ENCODE measurements at regions not wholly inside any gene's neighbourhood (a gene's known extent, or its start where the extent isn't known, plus 50 kb on each side); places are given as distances from the start of the nearest gene placed in this dataset.

GRCh38 chr5:58201922-58202648, 257.8 kb downstream of the PLK2 start:
- H3K27ac ChIP-seq (ENCODE audit: low read depth, low read length) = no peak overlapping the region
- Mint-ChIP-seq H3K36me3 (no peaks in the 10 kb centered on the region), H3K27me3 (peaks cover 0 to 7% of the 10 kb centered on the region in 2 donors), H3K4me1 (no peaks in the 10 kb centered on the region), H3K27ac (no peak overlapping the region), H3K9me3 (peaks cover 0 to 2% (median 0%) of the 10 kb centered on the region in 8 donors), H3K4me3 (no peak overlapping the region)
- CTCF ChIA-PET (ENCODE audit: partially characterized antibody) = no interaction called here
- no peaks in the 10 kb centered on the region for H3K36me3 ChIP-seq (ENCODE audit: insufficient read depth, low read length)
- DNase-seq = no peak
- no peak overlapping the region for H3K4me3 ChIP-seq (ENCODE audit: low read length in 2 of 2)
- H3K4me1 ChIP-seq (ENCODE audit: insufficient read depth, low read length) = no peaks in the 10 kb centered on the region
- intact Hi-C loops (cut with micrococcal nuclease) = no loop called here
- POLR2A ChIA-PET (ENCODE audit: partially characterized antibody) = no interaction called here
- H3K27me3 ChIP-seq (ENCODE audit: insufficient read depth, low read length) = no peaks in the 10 kb centered on the region
- H3K9me3 ChIP-seq (ENCODE audit: control insufficient read depth in 1 of 2, low read length in 2 of 2) = no peaks in the 10 kb centered on the region

- CTCF ChIA-PET (ENCODE audit: partially characterized antibody) = no interaction called here
Observed at GRCh38 chr5:58200451-58200850, 259.4 kb downstream of the PLK2 start.

GRCh38 chr5:58199087-58199486, 260.8 kb downstream of the PLK2 start:
- no peak overlapping the region for H3K27ac Mint-ChIP-seq
- H3K4me1 Mint-ChIP-seq = no peaks in the 10 kb centered on the region
- no peak overlapping the region for H3K27ac ChIP-seq (ENCODE audit: low read depth, low read length)
- H3K9me3 Mint-ChIP-seq = peaks cover 0 to 2% (median 0%) of the 10 kb centered on the region in 8 donors
- no peak for DNase-seq
- intact Hi-C loops (cut with micrococcal nuclease) = no loop called here
- no peak overlapping the region for H3K4me3 Mint-ChIP-seq
- ChIA-PET POLR2A (ENCODE audit: partially characterized antibody) (no interaction called here), CTCF (ENCODE audit: partially characterized antibody) (no interaction called here)
- H3K4me1 ChIP-seq (ENCODE audit: insufficient read depth, low read length) = no peaks in the 10 kb centered on the region
- H3K27me3 Mint-ChIP-seq = peaks cover 0 to 5% of the 10 kb centered on the region in 2 donors
- H3K36me3 ChIP-seq (ENCODE audit: insufficient read depth, low read length) = no peaks in the 10 kb centered on the region
- H3K4me3 ChIP-seq (ENCODE audit: low read length in 2 of 2) = no peak overlapping the region
- H3K36me3 Mint-ChIP-seq = no peaks in the 10 kb centered on the region
- no peaks in the 10 kb centered on the region for H3K27me3 ChIP-seq (ENCODE audit: insufficient read depth, low read length)
- H3K9me3 ChIP-seq (ENCODE audit: control insufficient read depth in 1 of 2, low read length in 2 of 2) = no peaks in the 10 kb centered on the region

More at GRCh38 chr5:58200451-58200850, 259.4 kb downstream of the PLK2 start:
- Mint-ChIP-seq H3K27ac (no peak overlapping the region), H3K36me3 (no peaks in the 10 kb centered on the region), H3K4me3 (no peak overlapping the region), H3K27me3 (peaks cover 0 to 5% of the 10 kb centered on the region in 2 donors), H3K9me3 (peaks cover 0 to 2% (median 0%) of the 10 kb centered on the region in 8 donors), H3K4me1 (no peaks in the 10 kb centered on the region)
- Histone ChIP-seq H3K36me3 (ENCODE audit: insufficient read depth, low read length) (no peaks in the 10 kb centered on the region), H3K4me3 (ENCODE audit: low read length in 2 of 2) (no peak overlapping the region), H3K9me3 (ENCODE audit: control insufficient read depth in 1 of 2, low read length in 2 of 2) (no peaks in the 10 kb centered on the region), H3K27me3 (ENCODE audit: insufficient read depth, low read length) (no peaks in the 10 kb centered on the region), H3K4me1 (ENCODE audit: insufficient read depth, low read length) (no peaks in the 10 kb centered on the region), H3K27ac (ENCODE audit: low read depth, low read length) (no peak overlapping the region)
- DNase-seq = no peak
- POLR2A ChIA-PET (ENCODE audit: partially characterized antibody) = no interaction called here
- intact Hi-C loops (cut with micrococcal nuclease) = no loop called here

- Histone ChIP-seq H3K36me3 (ENCODE audit: insufficient read depth, low read length) (no peaks in the 10 kb centered on the region), H3K4me3 (ENCODE audit: low read length in 2 of 2) (no peak overlapping the region), H3K9me3 (ENCODE audit: control insufficient read depth in 1 of 2, low read length in 2 of 2) (no peaks in the 10 kb centered on the region), H3K27ac (ENCODE audit: low read depth, low read length) (no peak overlapping the region), H3K4me1 (ENCODE audit: insufficient read depth, low read length) (no peaks in the 10 kb centered on the region), H3K27me3 (ENCODE audit: insufficient read depth, low read length) (no peaks in the 10 kb centered on the region)
- intact Hi-C loops (cut with micrococcal nuclease) = no loop called here
- DNase-seq = no peak
- H3K36me3 Mint-ChIP-seq = no peaks in the 10 kb centered on the region
- peaks cover 0 to 5% of the 10 kb centered on the region in 2 donors for H3K27me3 Mint-ChIP-seq
- H3K9me3 Mint-ChIP-seq = peaks cover 0 to 2% (median 0%) of the 10 kb centered on the region in 8 donors
- ChIA-PET CTCF (ENCODE audit: partially characterized antibody) (no interaction called here), POLR2A (ENCODE audit: partially characterized antibody) (no interaction called here)
- no peaks in the 10 kb centered on the region for H3K4me1 Mint-ChIP-seq
- H3K27ac Mint-ChIP-seq = no peak overlapping the region
- no peak overlapping the region for H3K4me3 Mint-ChIP-seq
Observed at GRCh38 chr5:58198330-58198729, 261.6 kb downstream of the PLK2 start.

GRCh38 chr5:58197875-58198274, 262.0 kb downstream of the PLK2 start:
- H3K4me1 Mint-ChIP-seq = no peaks in the 10 kb centered on the region
- Histone ChIP-seq H3K4me3 (ENCODE audit: low read length in 2 of 2) (no peak overlapping the region), H3K27ac (ENCODE audit: low read depth, low read length) (no peak overlapping the region), H3K4me1 (ENCODE audit: insufficient read depth, low read length) (no peaks in the 10 kb centered on the region), H3K36me3 (ENCODE audit: insufficient read depth, low read length) (no peaks in the 10 kb centered on the region), H3K9me3 (ENCODE audit: control insufficient read depth in 1 of 2, low read length in 2 of 2) (no peaks in the 10 kb centered on the region), H3K27me3 (ENCODE audit: insufficient read depth, low read length) (no peaks in the 10 kb centered on the region)
- no peaks in the 10 kb centered on the region for H3K36me3 Mint-ChIP-seq
- H3K9me3 Mint-ChIP-seq = peaks cover 0 to 2% (median 0%) of the 10 kb centered on the region in 8 donors
- H3K27ac Mint-ChIP-seq = no peak overlapping the region
- DNase-seq = no peak
- peaks cover 0 to 5% of the 10 kb centered on the region in 2 donors for H3K27me3 Mint-ChIP-seq
- CTCF ChIA-PET (ENCODE audit: partially characterized antibody) = no interaction called here
- no peak overlapping the region for H3K4me3 Mint-ChIP-seq
- intact Hi-C loops (cut with micrococcal nuclease) = no loop called here
- POLR2A ChIA-PET (ENCODE audit: partially characterized antibody) = no interaction called here

- no peaks in the 10 kb centered on the region for H3K36me3 ChIP-seq (ENCODE audit: insufficient read depth, low read length)
- H3K4me1 ChIP-seq (ENCODE audit: insufficient read depth, low read length) = no peaks in the 10 kb centered on the region
- Mint-ChIP-seq H3K4me1 (no peaks in the 10 kb centered on the region), H3K4me3 (no peak overlapping the region), H3K9me3 (peaks cover 0 to 1% (median 0%) of the 10 kb centered on the region in 8 donors), H3K27ac (no peak overlapping the region), H3K36me3 (no peaks in the 10 kb centered on the region), H3K27me3 (peaks cover 0 to 7% of the 10 kb centered on the region in 2 donors)
- intact Hi-C loops (cut with micrococcal nuclease) = no loop called here
- DNase-seq = no peak
- H3K4me3 ChIP-seq (ENCODE audit: low read length in 2 of 2) = no peak overlapping the region
- ChIA-PET CTCF (ENCODE audit: partially characterized antibody) (no interaction called here), POLR2A (ENCODE audit: partially characterized antibody) (no interaction called here)
- H3K27me3 ChIP-seq (ENCODE audit: insufficient read depth, low read length) = no peaks in the 10 kb centered on the region
- no peaks in the 10 kb centered on the region for H3K9me3 ChIP-seq (ENCODE audit: control insufficient read depth in 1 of 2, low read length in 2 of 2)
- no peak overlapping the region for H3K27ac ChIP-seq (ENCODE audit: low read depth, low read length)
Observed at GRCh38 chr5:58191443-58191842, 268.4 kb downstream of the PLK2 start.

GRCh38 chr5:58188262-58188651, 271.6 kb downstream of the PLK2 start:
- Mint-ChIP-seq H3K27me3 (peaks cover 0 to 7% of the 10 kb centered on the region in 2 donors), H3K9me3 (peaks cover 0 to 2% (median 0%) of the 10 kb centered on the region in 8 donors), H3K4me3 (no peak overlapping the region), H3K27ac (no peak overlapping the region), H3K36me3 (no peaks in the 10 kb centered on the region), H3K4me1 (no peaks in the 10 kb centered on the region)
- ChIA-PET CTCF (ENCODE audit: partially characterized antibody) (no interaction called here), POLR2A (ENCODE audit: partially characterized antibody) (no interaction called here)
- H3K36me3 ChIP-seq (ENCODE audit: insufficient read depth, low read length) = no peaks in the 10 kb centered on the region
- no peak overlapping the region for H3K4me3 ChIP-seq (ENCODE audit: low read length in 2 of 2)
- no peaks in the 10 kb centered on the region for H3K4me1 ChIP-seq (ENCODE audit: insufficient read depth, low read length)
- H3K9me3 ChIP-seq (ENCODE audit: control insufficient read depth in 1 of 2, low read length in 2 of 2) = no peaks in the 10 kb centered on the region
- no peaks in the 10 kb centered on the region for H3K27me3 ChIP-seq (ENCODE audit: insufficient read depth, low read length)
- H3K27ac ChIP-seq (ENCODE audit: low read depth, low read length) = no peak overlapping the region
- DNase-seq = no peak
- intact Hi-C loops (cut with micrococcal nuclease) = no loop called here

Data from CD4-positive, alpha-beta memory T cell (primary cell).